ENCODE measurements at regions not wholly inside any gene's neighbourhood (a gene's known extent, or its start where the extent isn't known, plus 50 kb on each side); places are given as distances from the start of the nearest gene placed in this dataset.

GRCh38 chr14:83548061-83548839 lies 1981.7 kb upstream of the FLRT2 start:
- Histone ChIP-seq H3K4me1 (ENCODE audit: control insufficient read depth, insufficient read depth, low read length) (no peaks in the 10 kb centered on the region), H3K27ac (ENCODE audit: low read length) (no peak overlapping the region), H3K36me3 (ENCODE audit: control insufficient read depth, insufficient read depth, low read length) (no peaks in the 10 kb centered on the region), H3K9me3 (ENCODE audit: control insufficient read depth, insufficient read depth, low read depth, low read length) (no peaks in the 10 kb centered on the region), H3K4me3 (ENCODE audit: low read depth in 2 of 2, low read length in 2 of 2) (no peak overlapping the region), H3K27me3 (ENCODE audit: control insufficient read depth, insufficient read depth, low read length) (no peaks in the 10 kb centered on the region)
- no peak for ATAC-seq
- no peak for DNase-seq (ENCODE audit: low read depth, low spot score)
- no peak for TF ChIP-seq POLR2AphosphoS5 (IDR thresholded peaks at IDR 0.05; ENCODE audit: low read depth, low read length)
- in situ Hi-C loops (cut with HindIII; ENCODE audit: low pct_unique_long_range_greater_than_20kb, low sequenced_read_pairs) = no loop called here
- CTCF ChIA-PET = no interaction called here
- BruUV-seq (replicated peaks) = no TSS peak
- intact Hi-C loops (cut with micrococcal nuclease; ENCODE audit: unreplicated experiment) = no loop called here
- POLR2A ChIA-PET = no interaction called here

GRCh38 chr14:83556065-83556464 lies 1973.9 kb upstream of the FLRT2 start:
- no peak overlapping the region for H3K4me3 ChIP-seq (ENCODE audit: low read depth in 2 of 2, low read length in 2 of 2)
- ATAC-seq (no peak), DNase-seq (ENCODE audit: low read depth, low spot score) (no peak)
- H3K27ac ChIP-seq (ENCODE audit: low read length) = no peak overlapping the region
- ChIA-PET POLR2A (no interaction called here), CTCF (no interaction called here)
- no TSS peak for BruUV-seq (replicated peaks)
- TF ChIP-seq REST (IDR thresholded peaks at IDR 0.05; ENCODE audit: insufficient read depth in 1 of 2, low read depth in 2 of 2, low read length in 1 of 2) (no peak), POLR2AphosphoS5 (IDR thresholded peaks at IDR 0.05; ENCODE audit: low read depth, low read length) (no peak), CTCF (IDR thresholded peaks at IDR 0.05) (no peak), SIN3A (IDR thresholded peaks at IDR 0.05; ENCODE audit: borderline replicate concordance, insufficient read depth, low read depth, low read length) (no peak), TCF7L2 (IDR thresholded peaks at IDR 0.05; ENCODE audit: low read depth, low read length) (no peak)
- H3K4me1 ChIP-seq (ENCODE audit: control insufficient read depth, insufficient read depth, low read length) = no peaks in the 10 kb centered on the region
- no peaks in the 10 kb centered on the region for H3K9me3 ChIP-seq (ENCODE audit: control insufficient read depth, insufficient read depth, low read depth, low read length)
- in situ Hi-C loops (cut with HindIII; ENCODE audit: low pct_unique_long_range_greater_than_20kb, low sequenced_read_pairs) (no loop called here), intact Hi-C loops (cut with micrococcal nuclease; ENCODE audit: unreplicated experiment) (no loop called here)
- no peaks in the 10 kb centered on the region for H3K36me3 ChIP-seq (ENCODE audit: control insufficient read depth, insufficient read depth, low read length)
- no peaks in the 10 kb centered on the region for H3K27me3 ChIP-seq (ENCODE audit: control insufficient read depth, insufficient read depth, low read length)

GRCh38 chr14:83556746-83557453 lies 1973.0 kb upstream of the FLRT2 start:
- no TSS peak for BruUV-seq (replicated peaks)
- in situ Hi-C loops (cut with HindIII; ENCODE audit: low pct_unique_long_range_greater_than_20kb, low sequenced_read_pairs) = no loop called here
- TF ChIP-seq REST (IDR thresholded peaks at IDR 0.05; ENCODE audit: insufficient read depth in 1 of 2, low read depth in 2 of 2, low read length in 1 of 2) (no peak), TCF7L2 (IDR thresholded peaks at IDR 0.05; ENCODE audit: low read depth, low read length) (no peak), CTCF (IDR thresholded peaks at IDR 0.05) (no peak), SIN3A (IDR thresholded peaks at IDR 0.05; ENCODE audit: borderline replicate concordance, insufficient read depth, low read depth, low read length) (no peak), POLR2AphosphoS5 (IDR thresholded peaks at IDR 0.05; ENCODE audit: low read depth, low read length) (no peak)
- H3K27ac ChIP-seq (ENCODE audit: low read length) = no peak overlapping the region
- H3K4me1 ChIP-seq (ENCODE audit: control insufficient read depth, insufficient read depth, low read length) = no peaks in the 10 kb centered on the region
- H3K9me3 ChIP-seq (ENCODE audit: control insufficient read depth, insufficient read depth, low read depth, low read length) = no peaks in the 10 kb centered on the region
- H3K27me3 ChIP-seq (ENCODE audit: control insufficient read depth, insufficient read depth, low read length) = no peaks in the 10 kb centered on the region
- CTCF ChIA-PET = no interaction called here
- no peak overlapping the region for H3K4me3 ChIP-seq (ENCODE audit: low read depth in 2 of 2, low read length in 2 of 2)
- intact Hi-C loops (cut with micrococcal nuclease; ENCODE audit: unreplicated experiment) = no loop called here
- H3K36me3 ChIP-seq (ENCODE audit: control insufficient read depth, insufficient read depth, low read length) = no peaks in the 10 kb centered on the region
- POLR2A ChIA-PET = no interaction called here
- no peak for ATAC-seq
- DNase-seq (ENCODE audit: low read depth, low spot score) = no peak
